WERI-Rb-1 (cell line): ENCODE measurements at regions not wholly inside any gene's neighbourhood (a gene's known extent, or its start where the extent isn't known, plus 50 kb on each side); places are given as distances from the start of the nearest gene placed in this dataset.
"Not testable (repeated sequence)": the region's sequence is repeated elsewhere in the genome, so short reads cannot be mapped to it uniquely, and the experiment has no call there.

ENCODE experiments used
- DNase-seq: peaks from one replicate; pipeline ENCODE4 v3.0.0-alpha.2; 2020
- H3K27ac ChIP-seq: fragments of 250-450 bp; sonication (Bioruptor Pico); 2 replicates; pipeline ENCODE4 v1.5.1; 2020; ENCODE audit warnings: mild to moderate bottlenecking, moderate library complexity
- H3K27me3 ChIP-seq: fragments of 250-450 bp; sonication (Bioruptor Pico); 2 replicates; pipeline ENCODE4 v1.5.1; 2021; ENCODE audit warnings: mild to moderate bottlenecking, low read depth, moderate library complexity; ENCODE audit not compliant: insufficient read depth, severe bottlenecking
- H3K36me3 ChIP-seq: fragments of 250-450 bp; sonication (Bioruptor Pico); 2 replicates; pipeline ENCODE4 v1.5.1; 2020; ENCODE audit warnings: mild to moderate bottlenecking, moderate library complexity
- H3K4me3 ChIP-seq: 2 replicates; pipeline ENCODE4 v1.5.1; 2011; ENCODE audit warnings: low read depth, mild to moderate bottlenecking, control low read depth, low read length
- H3K9me3 ChIP-seq: fragments of 250-450 bp; sonication (Bioruptor Pico); 2 replicates; pipeline ENCODE4 v1.5.1; 2021; ENCODE audit warnings: mild to moderate bottlenecking, moderate library complexity; ENCODE audit not compliant: severe bottlenecking
- TF ChIP-seq, protein P1 (sequence below): IDR thresholded peaks from 2 replicates; pipeline ENCODE4 v1.5.1; 2011; ENCODE audit warnings: low read depth, mild to moderate bottlenecking, control low read depth, inconsistent platforms, low read length

- no peaks in the 10 kb centered on the region for H3K9me3 ChIP-seq
- no peak overlapping the region for H3K4me3 ChIP-seq
- TF ChIP-seq, protein P1, sequence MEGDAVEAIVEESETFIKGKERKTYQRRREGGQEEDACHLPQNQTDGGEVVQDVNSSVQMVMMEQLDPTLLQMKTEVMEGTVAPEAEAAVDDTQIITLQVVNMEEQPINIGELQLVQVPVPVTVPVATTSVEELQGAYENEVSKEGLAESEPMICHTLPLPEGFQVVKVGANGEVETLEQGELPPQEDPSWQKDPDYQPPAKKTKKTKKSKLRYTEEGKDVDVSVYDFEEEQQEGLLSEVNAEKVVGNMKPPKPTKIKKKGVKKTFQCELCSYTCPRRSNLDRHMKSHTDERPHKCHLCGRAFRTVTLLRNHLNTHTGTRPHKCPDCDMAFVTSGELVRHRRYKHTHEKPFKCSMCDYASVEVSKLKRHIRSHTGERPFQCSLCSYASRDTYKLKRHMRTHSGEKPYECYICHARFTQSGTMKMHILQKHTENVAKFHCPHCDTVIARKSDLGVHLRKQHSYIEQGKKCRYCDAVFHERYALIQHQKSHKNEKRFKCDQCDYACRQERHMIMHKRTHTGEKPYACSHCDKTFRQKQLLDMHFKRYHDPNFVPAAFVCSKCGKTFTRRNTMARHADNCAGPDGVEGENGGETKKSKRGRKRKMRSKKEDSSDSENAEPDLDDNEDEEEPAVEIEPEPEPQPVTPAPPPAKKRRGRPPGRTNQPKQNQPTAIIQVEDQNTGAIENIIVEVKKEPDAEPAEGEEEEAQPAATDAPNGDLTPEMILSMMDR = no peak
- H3K27me3 ChIP-seq = peaks cover 66% of the 10 kb centered on the region
- H3K36me3 ChIP-seq = no peaks in the 10 kb centered on the region
- DNase-seq = no peak
- no peak overlapping the region for H3K27ac ChIP-seq
Measured at GRCh38 chr18:4986066-4986465, 211.0 kb downstream of the AKAIN1 start.

GRCh38 chr18:4961121-4961909 is 235.7 kb downstream of the AKAIN1 start:
- H3K36me3 ChIP-seq = no peaks in the 10 kb centered on the region
- DNase-seq = no peak

GRCh38 chr18:4960578-4960977 is 236.5 kb downstream of the AKAIN1 start:
- TF ChIP-seq, protein P1 = no peak
- Histone ChIP-seq H3K27me3 (peaks cover 28% of the 10 kb centered on the region), H3K4me3 (no peak overlapping the region), H3K36me3 (no peaks in the 10 kb centered on the region), H3K27ac (no peak overlapping the region), H3K9me3 (no peaks in the 10 kb centered on the region)
- no peak for DNase-seq

More at GRCh38 chr18:4961121-4961909, 235.7 kb downstream of the AKAIN1 start:
- H3K27ac ChIP-seq = no peak overlapping the region
- H3K27me3 ChIP-seq = peaks cover 28% of the 10 kb centered on the region
- TF ChIP-seq, protein P1 = no peak
- no peaks in the 10 kb centered on the region for H3K9me3 ChIP-seq
- H3K4me3 ChIP-seq = no peak overlapping the region

DNA sequence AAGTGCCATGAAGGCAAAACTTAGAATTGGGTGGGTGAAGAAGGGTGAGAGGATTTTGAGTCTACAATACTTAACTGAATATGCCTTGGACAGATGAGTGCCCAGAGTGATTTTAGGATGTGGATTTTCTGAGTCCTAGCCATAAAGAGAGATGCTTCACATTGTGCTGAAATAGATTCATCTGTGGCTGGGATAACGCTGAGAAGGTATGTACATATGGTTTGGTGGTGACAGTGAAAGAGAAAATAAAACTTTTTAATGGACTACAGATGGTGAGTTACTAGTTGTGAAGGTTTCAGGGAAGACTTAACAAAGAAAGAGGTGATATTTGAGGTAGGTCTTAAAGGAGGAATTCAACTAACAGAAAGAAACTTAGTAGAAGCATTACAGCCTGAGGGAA is 265.8 kb downstream of the AKAIN1 start:
- peaks cover 27% of the 10 kb centered on the region for H3K27me3 ChIP-seq
- no peaks in the 10 kb centered on the region for H3K36me3 ChIP-seq
- TF ChIP-seq, protein P1 = no peak
- H3K27ac ChIP-seq = no peak overlapping the region
- no peak overlapping the region for H3K4me3 ChIP-seq
- peaks cover 5% of the 10 kb centered on the region for H3K9me3 ChIP-seq
- DNase-seq = no peak

GRCh38 chr18:4921548-4921947 is 275.5 kb downstream of the AKAIN1 start:
- Histone ChIP-seq H3K36me3 (no peaks in the 10 kb centered on the region), H3K9me3 (no peaks in the 10 kb centered on the region), H3K27ac (no peak overlapping the region), H3K27me3 (peaks cover 52% of the 10 kb centered on the region), H3K4me3 (no peak overlapping the region)
- TF ChIP-seq, protein P1 = no peak
- DNase-seq = no peak

GRCh38 chr18:4917509-4917908 is 279.5 kb downstream of the AKAIN1 start:
- peaks cover 42% of the 10 kb centered on the region for H3K27me3 ChIP-seq
- not testable (repeated sequence) for H3K4me3 ChIP-seq, H3K9me3 ChIP-seq, H3K36me3 ChIP-seq, DNase-seq, H3K27ac ChIP-seq
